ENCODE measurements at regions not wholly inside any gene's neighbourhood (a gene's known extent, or its start where the extent isn't known, plus 50 kb on each side); places are given as distances from the start of the nearest gene placed in this dataset.

DNA sequence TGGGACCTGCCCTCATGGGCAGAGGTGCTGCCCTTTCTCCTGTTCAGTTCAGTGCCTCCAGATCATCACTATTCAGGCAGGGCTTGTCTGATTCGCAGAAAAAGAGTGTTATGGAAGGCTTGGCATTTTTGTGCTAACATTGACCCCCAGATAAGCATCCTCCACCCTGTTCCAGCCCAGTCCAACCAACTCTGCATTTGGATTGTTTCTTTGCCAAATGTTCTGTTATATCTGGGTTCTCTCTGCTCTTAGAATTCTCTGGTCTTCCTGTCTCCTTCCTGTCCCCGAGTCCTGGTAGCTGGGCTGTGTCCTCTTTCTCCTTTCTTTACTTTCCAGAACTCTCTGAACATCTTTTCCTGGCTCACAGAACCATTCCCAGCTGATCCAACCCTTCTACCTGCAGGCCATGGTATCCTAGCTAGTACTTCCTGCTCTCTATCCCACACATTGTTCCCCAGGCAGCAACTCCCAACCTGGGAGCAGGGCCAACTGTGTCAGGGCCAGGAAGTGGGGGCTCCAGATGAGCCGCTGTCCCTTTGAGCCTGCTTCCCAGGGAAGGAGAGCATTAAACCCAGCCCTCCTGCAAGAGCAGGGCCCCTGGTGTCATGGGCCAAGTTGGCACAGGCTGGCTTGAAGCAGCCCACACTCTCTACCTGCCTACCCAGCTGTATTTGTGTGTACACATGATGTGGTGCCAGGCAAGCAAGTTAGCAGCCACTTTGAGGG lies 280.7 kb upstream of the CADM1 start:
- peak; percentile 28 for ATAC-seq
- DNase-seq (ENCODE audit: missing footprints): no peak
- intact Hi-C loops (cut with DNase I): no loop called here

DNA sequence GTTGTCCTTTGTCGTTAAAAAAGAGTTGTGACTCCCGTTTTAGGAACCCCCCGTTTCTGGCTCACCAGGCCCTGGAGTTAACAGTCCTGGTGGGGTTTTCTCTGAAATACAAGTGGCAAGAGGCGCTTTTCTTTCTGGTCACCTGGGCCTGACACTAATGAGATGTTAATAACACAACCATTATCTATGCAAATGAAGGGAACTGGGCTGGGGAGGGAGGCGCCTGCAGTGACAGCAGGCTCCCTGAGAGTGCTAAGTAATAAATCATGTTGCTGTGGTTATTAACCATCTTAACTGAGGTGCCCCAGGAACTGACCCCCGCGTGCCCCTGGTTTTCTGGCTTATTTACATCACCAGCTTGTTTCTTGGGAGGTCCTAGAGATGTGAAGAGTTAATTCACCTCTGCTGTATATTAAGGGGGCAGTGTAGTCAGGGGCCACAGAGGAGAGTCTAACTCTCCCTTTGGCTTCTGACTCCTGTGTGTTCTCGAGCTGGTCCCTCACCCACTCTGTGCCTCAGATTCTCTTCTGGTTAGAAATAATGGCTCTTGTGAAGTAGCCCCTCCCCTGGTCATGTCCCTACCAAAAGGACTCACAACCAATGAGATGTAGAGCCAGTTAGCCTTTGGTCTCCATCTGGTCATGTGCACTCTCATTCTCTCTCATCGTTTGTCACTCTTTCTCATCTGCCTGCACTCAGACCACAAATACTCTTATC lies 276.6 kb upstream of the CADM1 start:
- DNase-seq (ENCODE audit: missing footprints) (no peak), ATAC-seq (no peak)
- intact Hi-C loops (cut with DNase I): no loop called here

DNA sequence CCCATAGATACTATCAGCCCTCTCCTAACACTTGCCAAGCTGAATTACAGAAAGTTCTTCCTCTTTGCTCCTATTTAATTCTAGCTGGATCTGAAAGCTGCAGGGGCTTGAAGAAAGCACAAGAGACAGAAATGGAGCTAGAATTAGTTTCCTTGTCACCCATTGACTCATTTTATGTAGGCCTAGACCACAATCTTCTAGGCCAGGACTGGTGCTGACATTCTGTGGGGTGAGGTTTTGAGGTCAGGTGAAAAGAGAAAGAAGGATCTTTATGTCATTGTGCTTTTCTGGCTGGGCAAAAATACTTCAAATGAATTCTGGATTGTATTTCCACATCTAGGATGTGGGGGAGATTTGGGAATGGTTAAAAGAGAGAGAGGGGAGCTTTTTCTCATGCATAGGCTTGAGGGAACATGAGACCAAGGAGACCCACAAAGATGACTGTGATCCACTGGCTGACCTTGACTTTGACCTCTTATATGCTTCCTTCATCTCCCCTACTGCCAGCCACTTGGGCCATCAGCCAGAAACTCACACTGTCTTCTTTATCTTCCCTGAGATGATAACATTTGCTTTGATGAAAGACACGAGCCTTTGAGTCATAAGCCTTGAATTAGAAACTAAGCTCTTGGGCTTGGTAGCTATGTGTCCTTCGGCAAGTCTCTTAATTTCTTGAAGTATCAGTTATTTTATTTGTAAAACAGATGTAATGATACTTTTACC lies 274.9 kb upstream of the CADM1 start:
- DNase-seq (ENCODE audit: missing footprints) (no peak), ATAC-seq (no peak)
- intact Hi-C loops (cut with DNase I): no loop called here

DNA sequence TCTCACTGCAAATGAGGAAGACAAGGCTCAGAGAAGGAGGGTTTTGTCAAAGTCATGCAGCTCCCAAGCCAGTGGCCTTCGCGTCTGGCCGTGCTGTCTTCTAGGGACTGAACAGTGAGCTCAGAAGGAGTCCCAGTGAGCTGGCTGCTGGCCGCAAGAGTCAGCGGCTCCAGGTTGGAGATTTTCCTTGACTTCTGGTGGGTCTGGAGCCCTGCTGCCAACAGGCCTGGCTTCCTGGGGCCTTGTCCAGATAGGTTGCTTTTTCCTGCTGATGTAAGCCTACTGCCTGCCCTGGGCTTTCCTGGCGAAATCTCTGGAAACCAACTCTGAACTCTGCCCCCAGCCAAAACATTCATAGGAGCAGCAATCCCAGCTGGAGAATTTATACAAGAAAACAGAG lies 272.7 kb upstream of the CADM1 start:
- peak; percentile 77 for ATAC-seq
- peak; percentile 76 for DNase-seq (ENCODE audit: missing footprints)
- intact Hi-C loops (cut with DNase I): no loop called here

DNA sequence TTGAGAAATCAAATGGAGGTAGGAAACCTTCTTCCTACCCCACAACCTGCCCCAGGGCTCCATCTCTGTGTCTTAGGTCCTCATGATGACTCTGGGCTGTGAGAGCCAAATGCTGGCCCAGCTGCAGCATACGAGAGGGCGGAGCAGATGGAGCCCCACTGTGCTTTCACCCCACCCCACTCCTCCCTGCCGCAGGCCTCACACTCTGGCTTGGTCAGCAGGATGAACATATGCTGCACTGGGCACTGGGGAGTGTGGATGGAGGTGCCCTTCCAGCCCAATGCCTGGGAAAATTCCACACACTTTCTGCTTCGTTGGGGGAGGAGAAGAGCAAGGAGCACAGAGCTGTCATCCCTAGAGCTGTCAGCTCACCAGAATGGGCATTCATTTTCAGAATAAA lies 271.6 kb upstream of the CADM1 start:
- intact Hi-C loops (cut with DNase I): no loop called here
- no peak for ATAC-seq

DNA sequence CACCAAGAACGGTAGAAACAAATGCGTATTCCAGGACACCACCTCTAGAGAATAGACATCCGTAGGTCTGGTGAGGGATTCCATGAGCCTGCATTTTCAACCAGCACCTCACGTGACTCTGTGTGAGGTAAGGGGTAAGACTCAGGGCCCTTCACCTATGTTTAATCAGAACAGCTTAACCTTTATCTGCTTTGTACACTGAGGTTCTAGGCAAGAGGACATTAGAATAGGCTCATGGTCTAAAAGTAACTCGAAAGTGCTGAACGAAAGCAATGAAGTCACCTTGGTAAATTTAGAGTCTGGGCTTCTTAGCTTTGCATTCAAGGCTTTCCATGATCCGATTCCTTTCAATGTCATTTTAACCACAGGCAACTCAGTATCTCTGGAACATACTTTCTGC lies 270.5 kb upstream of the CADM1 start:
- DNase-seq (ENCODE audit: missing footprints): no peak
- no peak for ATAC-seq
- intact Hi-C loops (cut with DNase I): no loop called here

More for the DNA sequence above, 271.6 kb upstream of the CADM1 start:
- no peak for DNase-seq (ENCODE audit: missing footprints)

DNA sequence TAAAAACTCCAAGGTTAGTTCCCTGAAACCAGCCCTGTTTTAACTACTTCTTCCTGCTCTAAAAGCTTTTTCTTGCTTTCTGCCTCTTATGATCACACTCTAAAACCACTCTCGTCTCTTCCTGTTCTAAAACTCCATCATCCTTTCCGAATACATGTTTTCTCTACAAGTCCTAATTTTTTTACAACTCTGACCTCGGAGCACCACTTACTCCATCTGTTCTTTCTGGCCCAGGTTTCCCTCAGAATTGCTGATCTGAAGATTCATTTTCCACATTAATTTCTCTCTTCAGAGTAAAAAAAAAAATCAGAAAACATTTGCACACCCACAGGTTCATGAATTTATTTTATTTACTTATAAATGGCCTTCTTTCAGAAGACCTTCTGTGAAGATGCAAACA lies 265.7 kb upstream of the CADM1 start:
- ATAC-seq (no peak), DNase-seq (ENCODE audit: missing footprints) (no peak)
- intact Hi-C loops (cut with DNase I): loop anchor here (10.0 kb wide), 1 partner anchor 265 kb away; the partner anchor contains the start of gene CADM1

DNA sequence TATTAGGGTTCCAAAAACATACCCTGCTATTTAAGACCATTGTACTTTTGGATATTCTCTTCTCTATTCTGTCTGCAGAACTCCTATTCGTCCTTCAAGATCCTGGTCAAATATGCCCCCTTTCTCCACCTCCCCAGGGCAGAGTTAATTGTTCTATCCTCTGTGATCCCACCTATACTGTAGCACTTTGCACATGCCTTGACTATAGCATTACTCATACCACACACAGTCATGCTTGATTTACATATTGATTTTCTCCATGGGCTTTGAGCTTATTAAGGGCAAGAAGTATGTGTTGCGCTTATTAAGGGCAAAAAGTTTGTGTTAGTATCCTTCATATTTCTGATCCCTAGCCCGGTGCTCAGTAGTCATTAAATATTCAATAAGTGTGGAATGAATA lies 263.7 kb upstream of the CADM1 start:
- intact Hi-C loops (cut with DNase I): loop anchor here (10.0 kb wide), 1 partner anchor 263 kb away; the partner anchor contains the start of gene CADM1
- DNase-seq (ENCODE audit: missing footprints) (no peak), ATAC-seq (no peak)

DNA sequence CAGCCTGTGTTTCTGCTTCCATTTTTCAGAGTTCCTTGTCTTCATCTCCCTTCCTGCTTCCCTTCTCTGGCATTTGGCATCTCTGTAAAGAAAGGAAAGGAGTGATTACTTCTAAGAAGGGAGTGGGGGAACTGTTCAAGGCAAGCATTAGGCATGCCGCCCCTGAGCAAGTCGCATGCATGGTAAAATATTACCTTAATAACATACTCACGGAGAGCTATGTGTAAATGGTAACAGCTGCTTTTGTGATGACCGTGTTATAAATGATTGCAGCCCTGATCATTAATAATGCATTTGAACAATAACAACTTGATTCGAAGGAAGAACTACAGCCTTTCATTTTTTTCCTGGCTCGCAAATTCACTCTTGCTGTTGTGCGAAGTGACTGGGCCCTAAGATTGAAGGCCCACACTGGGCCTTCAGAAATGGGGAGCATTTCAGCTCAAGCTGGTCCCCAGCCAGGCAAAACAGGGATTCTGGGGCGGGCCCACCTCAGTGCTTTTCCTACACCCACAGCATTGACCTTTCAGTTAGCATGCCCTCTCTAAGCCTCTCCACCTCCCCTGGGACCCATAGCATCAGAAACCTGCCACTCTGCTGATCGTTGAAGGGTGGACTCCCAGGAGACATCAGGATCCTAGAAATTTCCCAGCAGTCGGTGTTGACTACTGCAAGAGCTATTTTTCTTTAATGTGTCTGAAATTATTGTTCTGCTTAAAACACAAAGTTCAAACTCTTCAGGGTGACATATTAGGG lies 263.0 kb upstream of the CADM1 start:
- intact Hi-C loops (cut with DNase I): loop anchor here (10.0 kb wide), 1 partner anchor 262 kb away; the partner anchor contains the start of gene CADM1
- ATAC-seq: no peak
- no peak for DNase-seq (ENCODE audit: missing footprints)

DNA sequence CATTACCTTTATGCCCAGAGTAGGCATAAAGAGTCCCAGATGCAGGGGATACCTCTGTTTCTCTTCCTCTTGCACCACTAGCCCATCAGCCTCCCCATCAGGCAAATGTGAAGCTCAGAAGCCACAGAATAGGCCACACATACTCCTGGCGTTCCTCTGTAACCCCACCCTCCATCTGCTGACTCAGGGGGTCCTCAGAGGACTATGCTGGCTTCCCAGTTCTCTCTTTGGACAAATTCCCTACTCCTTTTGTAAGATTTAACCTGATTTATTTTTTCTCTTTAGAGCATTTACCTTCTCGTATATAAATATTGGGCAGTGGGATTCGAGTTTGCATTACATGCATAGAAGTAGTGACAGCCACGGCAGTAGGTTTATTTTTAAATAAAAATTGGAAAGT lies 262.3 kb upstream of the CADM1 start:
- ATAC-seq (no peak), DNase-seq (ENCODE audit: missing footprints) (no peak)
- intact Hi-C loops (cut with DNase I): loop anchor here (10.0 kb wide), 1 partner anchor 262 kb away; the partner anchor contains the start of gene CADM1

DNA sequence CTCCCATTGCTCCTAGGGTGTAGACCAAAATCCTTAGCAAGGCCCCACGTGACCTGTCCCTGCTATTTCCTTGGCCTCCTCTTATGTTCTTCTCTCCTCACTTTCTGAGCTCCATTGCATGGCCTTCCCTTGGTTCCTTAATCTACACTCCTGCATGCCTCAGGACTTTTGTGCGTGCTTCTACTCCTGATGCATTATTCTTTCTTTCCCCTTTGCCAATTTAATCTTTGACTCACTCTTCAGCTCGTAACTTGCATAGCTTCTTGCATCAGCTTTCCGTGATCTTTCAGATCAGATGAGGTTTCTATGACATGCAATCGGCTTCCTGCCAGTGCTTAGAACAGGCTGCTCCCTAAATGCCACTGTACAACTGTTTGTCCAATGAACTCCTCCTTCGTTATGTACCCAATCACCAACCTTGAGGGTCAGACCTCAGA lies 261.6 kb upstream of the CADM1 start:
- ATAC-seq: no peak
- no peak for DNase-seq (ENCODE audit: missing footprints)
- intact Hi-C loops (cut with DNase I): loop anchor here (10.0 kb wide), 1 partner anchor 261 kb away; the partner anchor contains the start of gene CADM1

DNA sequence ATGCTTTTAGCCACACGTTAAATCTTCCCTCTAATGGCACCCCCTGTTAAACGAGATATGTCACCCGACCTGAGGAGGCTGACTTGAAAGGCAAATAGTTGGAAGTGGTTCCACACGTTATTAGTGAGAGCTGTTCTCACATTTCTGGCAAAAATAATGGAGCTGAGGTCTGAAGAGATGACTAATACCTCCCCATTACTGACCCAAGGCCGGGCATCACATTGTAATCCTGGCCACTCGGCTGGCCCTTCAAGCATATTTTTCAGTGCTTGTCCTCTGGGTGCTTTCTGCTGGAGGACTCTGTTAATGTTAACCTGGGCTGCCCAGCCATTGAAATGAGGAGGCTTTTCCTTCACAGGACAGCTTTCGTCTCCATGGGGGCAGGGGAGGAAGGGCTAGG lies 260.0 kb upstream of the CADM1 start:
- no peak for ATAC-seq
- DNase-seq (ENCODE audit: missing footprints): no peak
- intact Hi-C loops (cut with DNase I): loop anchor here (10.0 kb wide), 1 partner anchor 259 kb away; the partner anchor contains the start of gene CADM1

DNA sequence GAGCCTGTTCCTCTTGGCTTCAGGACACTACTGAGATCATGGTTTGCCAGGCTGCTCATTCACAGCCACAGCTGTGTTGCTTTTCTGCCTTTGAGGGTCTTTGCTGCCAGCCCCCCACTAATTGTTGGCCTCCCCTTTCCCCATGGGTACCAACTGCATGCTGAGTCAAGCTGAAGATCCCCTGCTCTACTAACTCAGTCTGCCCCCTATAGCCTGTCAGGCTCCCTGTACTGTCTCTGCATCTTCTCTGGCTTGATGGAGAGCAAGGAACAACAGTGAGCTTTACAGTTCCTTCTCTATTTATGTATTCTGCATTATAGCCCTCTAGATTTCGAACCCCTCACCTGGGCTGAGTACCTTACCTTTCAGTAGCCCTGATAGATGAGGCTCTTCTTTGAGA lies 257.6 kb upstream of the CADM1 start:
- no peak for DNase-seq (ENCODE audit: missing footprints)
- intact Hi-C loops (cut with DNase I): loop anchor here (10.0 kb wide), 1 partner anchor 257 kb away; the partner anchor contains the start of gene CADM1
- no peak for ATAC-seq

DNA sequence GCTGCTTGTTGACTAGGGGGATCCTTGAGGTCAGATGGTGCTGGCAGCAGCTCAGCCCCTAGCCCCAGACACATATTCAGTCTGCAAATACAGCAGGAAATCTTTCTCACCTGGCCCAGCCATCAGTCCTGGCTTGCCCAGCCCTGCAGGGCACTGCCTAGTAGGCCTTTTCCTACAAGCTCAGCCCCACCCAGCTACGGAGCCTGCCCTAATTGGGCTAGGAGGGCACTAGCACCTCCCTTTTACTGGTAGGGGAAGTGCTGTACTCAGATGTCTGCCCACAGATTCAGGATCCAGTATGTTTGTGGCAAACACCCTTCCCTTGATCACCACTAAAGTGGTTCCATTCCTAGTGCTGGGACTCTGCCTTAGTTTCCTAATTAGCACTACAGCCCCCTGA lies 257.1 kb upstream of the CADM1 start:
- intact Hi-C loops (cut with DNase I): loop anchor here (10.0 kb wide), 1 partner anchor 257 kb away; the partner anchor contains the start of gene CADM1
- DNase-seq (ENCODE audit: missing footprints) (no peak), ATAC-seq (no peak)

DNA sequence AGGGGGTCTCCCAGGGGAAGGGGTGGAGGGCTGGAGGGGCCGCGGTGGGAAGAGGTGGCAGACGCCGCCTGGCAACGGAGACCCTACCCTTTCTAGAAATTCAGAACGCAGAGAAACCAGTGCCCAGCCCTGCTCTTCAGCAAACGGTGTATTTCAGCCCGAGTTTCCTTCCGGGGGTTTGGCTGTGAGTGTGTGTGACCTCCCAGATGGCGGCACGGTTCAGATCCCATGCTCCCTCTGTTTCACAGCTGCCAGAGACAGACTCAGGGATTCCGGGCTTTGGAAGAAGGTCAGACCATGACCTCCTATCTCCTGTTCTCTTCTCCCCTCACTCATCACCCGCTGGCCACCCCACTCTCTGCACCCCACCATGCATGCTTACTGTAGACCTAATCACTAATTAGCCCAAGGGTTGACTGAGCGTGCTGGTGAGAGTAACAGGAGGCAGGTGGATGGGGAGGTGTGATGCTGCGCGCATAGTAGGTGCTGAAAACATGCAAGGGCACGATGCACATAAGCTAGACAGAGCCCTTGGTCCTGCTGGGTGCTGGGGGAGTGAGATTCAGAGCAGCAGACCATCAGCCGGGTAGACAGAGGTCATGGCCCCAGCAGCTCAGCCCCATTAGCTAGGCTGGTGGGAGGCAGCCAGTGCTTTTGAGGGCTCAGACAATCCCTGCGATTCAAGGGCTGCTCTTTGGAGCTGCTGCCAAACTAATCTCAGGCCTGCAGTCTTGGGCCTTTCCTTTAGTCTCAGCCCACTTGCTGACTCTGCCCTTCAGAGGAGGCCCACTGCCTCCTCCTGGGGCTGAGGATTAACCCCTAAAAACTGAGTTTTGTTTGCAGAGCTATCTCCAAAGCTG lies 256.5 kb upstream of the CADM1 start:
- peak; percentile 29 for ATAC-seq
- no peak for DNase-seq (ENCODE audit: missing footprints)
- intact Hi-C loops (cut with DNase I): loop anchor here (10.0 kb wide), 1 partner anchor 256 kb away; the partner anchor contains the start of gene CADM1

DNA sequence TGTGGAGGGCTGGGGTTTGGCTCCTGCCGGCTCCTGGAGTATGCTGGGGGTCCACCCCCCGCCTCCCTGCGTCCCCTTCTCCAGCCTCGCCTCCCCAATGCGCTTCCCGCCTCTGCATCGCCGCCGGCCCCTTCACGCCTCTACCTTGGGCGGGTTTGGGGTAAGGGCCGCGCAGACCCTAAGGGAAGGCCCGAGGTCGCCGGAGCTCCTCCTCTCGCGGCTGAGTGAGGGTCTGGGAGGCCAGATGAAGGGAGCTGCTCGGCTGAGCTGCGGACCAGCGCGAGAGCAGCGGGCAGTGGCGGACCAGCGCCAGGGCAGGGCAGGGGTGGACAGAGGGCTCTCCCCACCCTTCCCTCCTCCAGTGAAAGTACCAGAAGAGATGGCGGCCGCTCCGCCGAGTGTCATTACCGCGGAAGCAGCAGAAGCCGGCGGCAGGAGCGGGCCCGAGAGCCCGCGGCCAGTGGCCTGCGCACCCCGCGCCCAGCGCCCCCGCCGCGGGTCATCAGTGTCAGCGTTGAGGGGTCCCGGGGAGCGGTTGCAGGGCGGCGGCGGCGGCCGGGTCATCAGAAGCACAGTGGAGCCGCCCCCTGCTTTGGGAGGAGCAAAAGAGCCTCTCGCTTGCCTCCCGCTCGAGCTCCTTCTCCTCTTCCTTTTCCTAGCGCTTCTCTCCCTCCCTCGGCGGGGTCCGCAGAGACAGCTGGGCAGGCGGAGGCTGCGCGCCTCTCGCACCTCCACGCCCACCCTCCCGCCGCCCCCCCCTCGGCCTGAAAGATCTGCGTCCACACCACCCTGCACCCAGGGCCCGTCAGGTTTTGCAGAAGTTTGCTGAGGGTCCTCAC lies 255.6 kb upstream of the CADM1 start:
- ATAC-seq: peak; percentile 67
- DNase-seq (ENCODE audit: missing footprints): peak; percentile 73
- intact Hi-C loops (cut with DNase I): loop anchor here (10.0 kb wide), 1 partner anchor 255 kb away; the partner anchor contains the start of gene CADM1

DNA sequence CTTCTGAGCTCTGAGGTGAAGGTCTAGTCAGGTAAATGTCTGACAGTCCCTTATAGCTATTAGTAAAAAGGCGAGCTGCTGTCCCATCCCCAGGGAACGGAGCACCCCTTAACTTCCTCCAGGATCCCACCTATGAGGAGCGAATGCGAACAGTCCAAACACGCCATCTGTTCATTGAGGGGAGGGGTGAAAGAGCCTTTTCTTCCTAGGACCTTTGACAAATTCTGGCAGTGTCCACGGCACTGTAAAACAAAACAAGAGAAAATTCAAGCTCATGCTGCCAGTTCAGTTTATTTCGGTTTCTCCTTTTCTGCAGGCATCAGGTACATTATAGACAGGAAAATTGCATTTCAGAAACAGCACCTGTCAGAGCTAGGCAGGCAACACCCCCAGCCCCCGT lies 253.8 kb upstream of the CADM1 start:
- DNase-seq (ENCODE audit: missing footprints) (no peak), ATAC-seq (no peak)
- intact Hi-C loops (cut with DNase I): no loop called here
